CD4-positive, alpha-beta T cell treated with Interferon alpha-2 for 1 hour (primary cell): ENCODE measurements at regions not wholly inside any gene's neighbourhood (a gene's known extent, or its start where the extent isn't known, plus 50 kb on each side); places are given as distances from the start of the nearest gene placed in this dataset.
"Not testable (repeated sequence)": the region's sequence is repeated elsewhere in the genome, so short reads cannot be mapped to it uniquely, and the experiment has no call there.

Experiments
- DNase-seq, 2 donors: peaks; one replicate each; pipeline ENCODE4 v3.0.0-alpha.2; 2020 to 2022

- DNase-seq = no peak
Measured at GRCh38 chr2:193502363-193503035, 1307.8 kb upstream of the TMEFF2 start.

GRCh38 chr2:193496786-193497185 is 1302.1 kb upstream of the TMEFF2 start:
- no peak for DNase-seq

GRCh38 chr2:193482557-193482956 is 1287.8 kb upstream of the TMEFF2 start:
- DNase-seq = peak in 1 of 2 donors; percentile 17

- DNase-seq = no peak
Measured at GRCh38 chr2:193480187-193480586, 1285.5 kb upstream of the TMEFF2 start.

- peak in 1 of 2 donors; percentile 6 for DNase-seq
Measured at GRCh38 chr2:193476171-193476800, 1281.6 kb upstream of the TMEFF2 start.

- DNase-seq = no peak
Measured at GRCh38 chr2:193475038-193475437, 1280.3 kb upstream of the TMEFF2 start.

- DNase-seq = no peak
Measured at GRCh38 chr2:193469251-193469650, 1274.5 kb upstream of the TMEFF2 start.

GRCh38 chr2:193467276-193467987 is 1272.7 kb upstream of the TMEFF2 start:
- DNase-seq = no peak

- no peak for DNase-seq
Measured at GRCh38 chr2:193463011-193463410, 1268.3 kb upstream of the TMEFF2 start.

- DNase-seq = no peak
Measured at GRCh38 chr2:193462411-193462810, 1267.7 kb upstream of the TMEFF2 start.

GRCh38 chr2:193461431-193461934 is 1266.8 kb upstream of the TMEFF2 start:
- DNase-seq = no peak

GRCh38 chr2:193446967-193447366 is 1252.2 kb upstream of the TMEFF2 start:
- no peak for DNase-seq

- DNase-seq = no peak
Measured at GRCh38 chr2:193442293-193442692, 1247.6 kb upstream of the TMEFF2 start.

GRCh38 chr2:193428336-193428818 is 1233.6 kb upstream of the TMEFF2 start:
- DNase-seq = no peak

GRCh38 chr2:193412368-193412767 is 1217.6 kb upstream of the TMEFF2 start:
- not testable (repeated sequence) for DNase-seq

GRCh38 chr2:193409951-193410350 is 1215.2 kb upstream of the TMEFF2 start:
- DNase-seq = no peak

- DNase-seq = no peak
Measured at GRCh38 chr2:193382583-193382982, 1187.8 kb upstream of the TMEFF2 start.

GRCh38 chr2:193377789-193378188 is 1183.1 kb upstream of the TMEFF2 start:
- DNase-seq = no peak

GRCh38 chr2:193373120-193373519 is 1178.4 kb upstream of the TMEFF2 start:
- DNase-seq = no peak

- no peak for DNase-seq
Measured at GRCh38 chr2:193371200-193371599, 1176.5 kb upstream of the TMEFF2 start.

GRCh38 chr2:193368615-193369014 is 1173.9 kb upstream of the TMEFF2 start:
- DNase-seq = no peak

GRCh38 chr2:193357508-193357907 is 1162.8 kb upstream of the TMEFF2 start:
- DNase-seq = no peak

- not testable (repeated sequence) for DNase-seq
Measured at GRCh38 chr2:193352665-193353242, 1158.0 kb upstream of the TMEFF2 start.
